Right lobe of liver (tissue), 6 donors: ENCODE measurements at regions not wholly inside any gene's neighbourhood (a gene's known extent, or its start where the extent isn't known, plus 50 kb on each side); places are given as distances from the start of the nearest gene placed in this dataset.

Source experiments
- ATAC-seq, 4 donors: fragments of 200-7000 bp; cut with Tn5 transposase; one replicate each; pipeline ENCODE4 v1.9.1; 2020; ENCODE audit warnings: mild to moderate bottlenecking in 4 of 4, moderate library complexity in 4 of 4
- DNase-seq, 3 donors: peaks; one replicate each; pipeline ENCODE4 v3.0.0-alpha.2; 2020
- H3K27ac ChIP-seq, 3 donors: fragments of 200-600 bp; one replicate each; pipeline ENCODE4 v1.8.0; 2022
- H3K27me3 ChIP-seq, 2 donors: fragments of 200-600 bp; one replicate each; pipeline ENCODE4 v1.8.0; 2022
- H3K36me3 ChIP-seq, 4 donors: fragments of 200-600 bp; sonication (generic) in 1 of 4; one replicate each; pipeline versions ENCODE4 v1.5.1 to v1.8.0; 2017 to 2022; ENCODE audit warnings: control low read depth in 1 of 4
- H3K4me1 ChIP-seq, 4 donors: fragments of 200-600 bp; sonication (generic) in 1 of 4; one replicate each; pipeline versions ENCODE4 v1.5.1 to v1.8.0; 2017 to 2022; ENCODE audit warnings: control low read depth in 1 of 4
- H3K4me3 ChIP-seq, 3 donors: fragments of 200-600 bp; one replicate each; pipeline ENCODE4 v1.8.0; 2022
- H3K9me3 ChIP-seq, 4 donors: fragments of 200-600 bp; sonication (generic) in 1 of 4; one replicate each; pipeline versions ENCODE4 v1.5.1 to v1.8.0; 2017 to 2022; ENCODE audit warnings: control low read depth in 1 of 4
- CTCF ChIP-seq, 4 donors: fragments of 200-600 bp in 3 of 4; fragments of 450-650 bp in 1 of 4; IDR thresholded peaks; one replicate each; pipeline versions ENCODE4 v1.5.1 to v1.8.0; 2016 to 2022; ENCODE audit warnings: antibody characterized with exemption in 4 of 4, mild to moderate bottlenecking in 2 of 4
- POLR2A ChIP-seq: fragments of 450-650 bp; IDR thresholded peaks from one replicate; pipeline ENCODE4 v1.6.1; 2017; ENCODE audit warnings: antibody characterized with exemption, mild to moderate bottlenecking
- WGBS: methylation state at CpG from one replicate; pipeline ENCODE4 v1.1.6; 2018; ENCODE audit warnings: low coverage, low lambda C conversion rate; ENCODE audit not compliant: insufficient coverage; ENCODE audit errors: missing lambda C conversion rate; 5-methylcytosine and 5-hydroxymethylcytosine counted together
- intact Hi-C, 2 donors: fragments of 100-400 bp; cut with DNase I; formaldehyde crosslinking; loops; one replicate each; pipeline versions ENCODE4 v1.11.2 to v1.14.1; 2022
- donor health status: DM: no; HTN: yes; CAD: no.
- donor health status: DM: no; HTN: no; CAD: no.
- donor health status: DM: no; HTN: no; CAD: no.
- donor health status: DM: no; HTN: yes; CAD: no.
- donor health status: DM: no; HTN: yes; CAD: no.

DNA sequence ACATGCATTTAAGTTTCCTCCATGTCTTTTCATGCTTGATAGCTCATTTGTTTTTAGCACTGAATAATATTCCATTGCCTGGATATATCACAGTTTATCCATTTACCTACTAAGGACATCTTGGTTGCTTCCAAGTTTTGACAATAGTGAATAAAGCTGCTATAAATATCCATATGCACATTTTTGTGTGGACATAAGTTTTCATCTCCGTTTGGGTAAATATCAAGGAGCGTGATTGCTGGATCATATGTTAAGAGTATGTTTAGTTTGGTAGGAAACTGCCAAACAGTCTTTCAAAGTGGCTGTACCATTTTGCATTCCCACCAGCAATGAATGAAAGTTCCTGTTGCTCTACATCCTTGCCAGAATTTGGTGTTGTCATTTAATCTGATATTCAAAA is 172.5 kb downstream of the DHX15 start:
- H3K27me3 ChIP-seq, result no peaks in the 10 kb centered on the region
- H3K4me3 ChIP-seq, result no peak overlapping the region
- intact Hi-C loops, result no loop called here
- no peaks in the 10 kb centered on the region for H3K36me3 ChIP-seq
- H3K4me1 ChIP-seq, result peaks cover 0 to 5% (median 0%) of the 10 kb centered on the region in 4 donors
- TF ChIP-seq POLR2A, result no peak
- TF ChIP-seq CTCF (IDR thresholded peaks at IDR 0.05), result no peak
- 62% methylated on average over 2 of the region's 2 CpGs for WGBS
- no peak for ATAC-seq
- no peak for DNase-seq
- no peaks in the 10 kb centered on the region for H3K9me3 ChIP-seq
- H3K27ac ChIP-seq, result no peak overlapping the region

GRCh38 chr4:24411299-24411698 is 173.1 kb downstream of the DHX15 start:
- WGBS, result 27% methylated on average over 2 of the region's 2 CpGs

DNA sequence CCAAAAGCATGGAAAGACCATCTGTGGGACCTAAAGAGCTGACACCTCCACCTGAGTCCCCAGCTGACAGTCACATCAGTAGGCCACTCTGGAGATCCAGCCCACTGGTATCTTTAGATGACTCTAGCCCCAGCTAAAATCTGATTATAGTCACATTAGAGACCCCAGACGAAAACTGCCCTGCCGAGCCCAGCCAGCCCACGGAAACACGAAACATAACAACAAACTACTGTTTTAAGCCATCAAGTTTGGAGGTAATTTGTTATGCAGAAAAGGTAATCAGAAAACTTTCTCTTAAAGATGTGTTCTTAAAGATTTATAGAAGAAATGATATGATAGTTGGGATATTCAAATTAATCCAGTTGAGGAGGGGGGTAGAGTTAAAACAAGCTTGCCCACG is 175.7 kb downstream of the DHX15 start:
- Histone ChIP-seq H3K27me3 (no peaks in the 10 kb centered on the region), H3K36me3 (no peaks in the 10 kb centered on the region), H3K4me1 (peaks cover 0 to 5% (median 0%) of the 10 kb centered on the region in 4 donors), H3K4me3 (no peak overlapping the region), H3K27ac (no peak overlapping the region), H3K9me3 (no peaks in the 10 kb centered on the region)
- intact Hi-C loops, result no loop called here
- 84% methylated on average over 5 of the region's 5 CpGs for WGBS
- DNase-seq (no peak), ATAC-seq (no peak)
- TF ChIP-seq POLR2A, result no peak
- TF ChIP-seq CTCF (IDR thresholded peaks at IDR 0.05), result no peak

More at GRCh38 chr4:24411299-24411698, 173.1 kb downstream of the DHX15 start:
- H3K4me1 ChIP-seq, result peaks cover 0 to 5% (median 0%) of the 10 kb centered on the region in 4 donors
- intact Hi-C loops, result no loop called here
- peak in 2 of 4 donors; percentile 59 to 73 for ATAC-seq
- H3K36me3 ChIP-seq, result no peaks in the 10 kb centered on the region
- no peaks in the 10 kb centered on the region for H3K27me3 ChIP-seq
- DNase-seq, result no peak
- no peaks in the 10 kb centered on the region for H3K9me3 ChIP-seq
- no peak overlapping the region for H3K4me3 ChIP-seq
- TF ChIP-seq POLR2A (no peak), CTCF (IDR thresholded peaks at IDR 0.05) (no peak)
- no peak overlapping the region for H3K27ac ChIP-seq

DNA sequence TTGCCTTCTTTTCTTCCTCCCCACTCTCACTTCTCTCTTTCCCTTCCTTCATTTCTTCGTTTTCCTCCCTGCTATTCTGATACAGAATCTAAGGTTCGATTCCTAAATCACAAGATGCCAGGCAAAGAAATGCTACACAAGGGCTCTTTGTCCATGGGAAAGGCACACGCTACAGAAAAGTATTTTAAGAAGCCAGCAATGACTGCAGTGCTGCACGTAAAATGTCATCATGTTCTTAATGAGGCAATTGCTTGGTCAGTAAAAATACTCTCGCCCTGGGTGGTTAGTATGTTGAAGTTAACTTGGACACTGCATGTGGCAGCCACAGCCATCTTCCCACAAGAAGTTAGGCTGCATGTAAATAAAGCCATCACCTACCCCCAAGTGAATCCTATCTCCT is 178.4 kb downstream of the DHX15 start:
- TF ChIP-seq POLR2A, result no peak
- no peak for TF ChIP-seq CTCF (IDR thresholded peaks at IDR 0.05)
- no peak for ATAC-seq

DNA sequence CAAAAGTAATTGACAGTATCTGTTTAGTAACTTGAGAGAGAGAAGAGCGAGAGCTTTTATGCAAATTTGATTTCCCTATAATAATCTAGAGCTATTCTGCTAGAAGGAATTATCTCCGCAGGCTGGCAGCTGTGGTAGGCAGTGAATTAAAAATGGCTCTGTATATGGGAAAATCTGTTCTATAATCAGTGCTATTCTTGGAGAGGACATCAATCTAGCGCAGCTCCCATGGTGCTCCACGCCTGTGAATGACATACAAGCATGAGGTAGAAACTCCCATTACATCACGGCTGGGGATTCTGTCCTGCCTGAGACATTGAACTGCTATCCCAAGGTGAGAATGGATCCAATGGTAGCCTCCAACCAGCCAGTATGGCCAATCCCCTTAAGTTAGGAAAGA is 179.0 kb downstream of the DHX15 start:
- ATAC-seq (no peak), DNase-seq (no peak)
- 83% methylated on average over 5 of the region's 5 CpGs for WGBS
- H3K4me1 ChIP-seq, result no peaks in the 10 kb centered on the region
- H3K36me3 ChIP-seq, result no peaks in the 10 kb centered on the region
- no peaks in the 10 kb centered on the region for H3K27me3 ChIP-seq
- no peak overlapping the region for H3K4me3 ChIP-seq
- no peaks in the 10 kb centered on the region for H3K9me3 ChIP-seq
- intact Hi-C loops, result no loop called here
- H3K27ac ChIP-seq, result no peak overlapping the region
- TF ChIP-seq POLR2A, result no peak
- no peak for TF ChIP-seq CTCF (IDR thresholded peaks at IDR 0.05)

More for the DNA sequence above, 178.4 kb downstream of the DHX15 start:
- H3K9me3 ChIP-seq, result no peaks in the 10 kb centered on the region
- intact Hi-C loops, result no loop called here
- no peak overlapping the region for H3K4me3 ChIP-seq
- DNase-seq, result no peak
- WGBS, result 71% methylated on average over 5 of the region's 5 CpGs
- no peaks in the 10 kb centered on the region for H3K27me3 ChIP-seq
- no peak overlapping the region for H3K27ac ChIP-seq
- H3K4me1 ChIP-seq, result no peaks in the 10 kb centered on the region
- no peaks in the 10 kb centered on the region for H3K36me3 ChIP-seq
